ENCODE measurements at regions not wholly inside any gene's neighbourhood (a gene's known extent, or its start where the extent isn't known, plus 50 kb on each side); places are given as distances from the start of the nearest gene placed in this dataset.
A peak's percentile ranks its signal among the peaks of the same experiment; 100 is the strongest.
"Not testable (repeated sequence)": the region's sequence is repeated elsewhere in the genome, so short reads cannot be mapped to it uniquely, and the experiment has no call there.

- H3K23ac ChIP-seq (ENCODE audit: low read length); H3K4me3 ChIP-seq (ENCODE audit: low read depth, low read length); H3K4me1 ChIP-seq (ENCODE audit: control insufficient read depth in 1 of 2, insufficient read depth in 2 of 2, low read length in 2 of 2); H3K9me3 ChIP-seq (ENCODE audit: insufficient read depth, low read depth, low read length); H3K79me1 ChIP-seq (ENCODE audit: low read length); H4K12ac ChIP-seq (ENCODE audit: low read depth, low read length); H2BK120ac ChIP-seq (ENCODE audit: insufficient read depth, low read length, poor library complexity); H3K79me2 ChIP-seq (ENCODE audit: control insufficient read depth, insufficient read depth, low read length, poor library complexity); H4K8ac ChIP-seq (ENCODE audit: low read depth, low read length); H3K36me3 ChIP-seq (ENCODE audit: control insufficient read depth in 1 of 2, insufficient read depth in 2 of 2, low read length in 2 of 2); H2BK12ac ChIP-seq (ENCODE audit: low read length); H2AFZ ChIP-seq (ENCODE audit: insufficient read depth, low read length, poor library complexity); H3K9ac ChIP-seq (ENCODE audit: low read length); DNase-seq; H3K4ac ChIP-seq (ENCODE audit: low read depth, low read length); H4K91ac ChIP-seq (ENCODE audit: low read depth, low read length); H2BK5ac ChIP-seq (ENCODE audit: low read depth, low read length, poor library complexity); H3K4me2 ChIP-seq (ENCODE audit: low read length); H3K27me3 ChIP-seq (ENCODE audit: insufficient read depth, low read length); H3K27ac ChIP-seq (ENCODE audit: low read depth, low read length); H3K14ac ChIP-seq (ENCODE audit: low read length); H2AK5ac ChIP-seq (ENCODE audit: low read length); H3K18ac ChIP-seq (ENCODE audit: low read length): not testable (repeated sequence)
- no CpG with 5 or more reads among the region's 5 CpGs for WGBS (ENCODE audit: extremely low coverage, insufficient coverage, insufficient read length)
These were observed 55.3 kb downstream of the BBS10 start for GRCh38 chr12:76292891-76293290.

- not testable (repeated sequence) for H4K91ac ChIP-seq (ENCODE audit: low read depth, low read length); H3K4ac ChIP-seq (ENCODE audit: low read depth, low read length); H3K18ac ChIP-seq (ENCODE audit: low read length); H3K4me2 ChIP-seq (ENCODE audit: low read length); H2AK5ac ChIP-seq (ENCODE audit: low read length); H2AFZ ChIP-seq (ENCODE audit: insufficient read depth, low read length, poor library complexity); H3K4me3 ChIP-seq (ENCODE audit: low read depth, low read length); H3K9ac ChIP-seq (ENCODE audit: low read length); H3K27me3 ChIP-seq (ENCODE audit: insufficient read depth, low read length); H4K12ac ChIP-seq (ENCODE audit: low read depth, low read length); H3K27ac ChIP-seq (ENCODE audit: low read depth, low read length); H3K14ac ChIP-seq (ENCODE audit: low read length); H2BK5ac ChIP-seq (ENCODE audit: low read depth, low read length, poor library complexity); H2BK120ac ChIP-seq (ENCODE audit: insufficient read depth, low read length, poor library complexity); H3K23ac ChIP-seq (ENCODE audit: low read length); H4K8ac ChIP-seq (ENCODE audit: low read depth, low read length); H3K36me3 ChIP-seq (ENCODE audit: control insufficient read depth in 1 of 2, insufficient read depth in 2 of 2, low read length in 2 of 2); DNase-seq; H3K9me3 ChIP-seq (ENCODE audit: insufficient read depth, low read depth, low read length); H3K4me1 ChIP-seq (ENCODE audit: control insufficient read depth in 1 of 2, insufficient read depth in 2 of 2, low read length in 2 of 2); H2BK12ac ChIP-seq (ENCODE audit: low read length); H3K79me2 ChIP-seq (ENCODE audit: control insufficient read depth, insufficient read depth, low read length, poor library complexity); H3K79me1 ChIP-seq (ENCODE audit: low read length)
- WGBS (ENCODE audit: extremely low coverage, insufficient coverage, insufficient read length), result no CpG with 5 or more reads among the region's 8 CpGs
These were observed 55.9 kb downstream of the BBS10 start for GRCh38 chr12:76292305-76292704.

GRCh38 chr12:76290963-76291859 lies 57.0 kb downstream of the BBS10 start:
- WGBS (ENCODE audit: extremely low coverage, insufficient coverage, insufficient read length), result no CpG with 5 or more reads among the region's 3 CpGs
- DNase-seq, result peak; percentile 7 to 35
- Histone ChIP-seq H3K18ac (ENCODE audit: low read length) (no peak overlapping the region), H4K8ac (ENCODE audit: low read depth, low read length) (no peak overlapping the region), H3K4ac (ENCODE audit: low read depth, low read length) (no peak overlapping the region), H3K9ac (ENCODE audit: low read length) (no peak overlapping the region), H4K91ac (ENCODE audit: low read depth, low read length) (no peak overlapping the region), H3K14ac (ENCODE audit: low read length) (no peak overlapping the region), H3K23ac (ENCODE audit: low read length) (no peak overlapping the region), H3K27ac (ENCODE audit: low read depth, low read length) (no peak overlapping the region), H3K4me1 (ENCODE audit: control insufficient read depth in 1 of 2, insufficient read depth in 2 of 2, low read length in 2 of 2) (no peaks in the 10 kb centered on the region), H2BK120ac (ENCODE audit: insufficient read depth, low read length, poor library complexity) (no peak overlapping the region), H2AK5ac (ENCODE audit: low read length) (no peak overlapping the region), H2BK12ac (ENCODE audit: low read length) (no peak overlapping the region), H3K9me3 (ENCODE audit: insufficient read depth, low read depth, low read length) (peaks cover 3% of the 10 kb centered on the region), H3K4me2 (ENCODE audit: low read length) (no peak overlapping the region), H3K36me3 (ENCODE audit: control insufficient read depth in 1 of 2, insufficient read depth in 2 of 2, low read length in 2 of 2) (no peaks in the 10 kb centered on the region), H3K79me1 (ENCODE audit: low read length) (no peaks in the 10 kb centered on the region), H3K27me3 (ENCODE audit: insufficient read depth, low read length) (no peaks in the 10 kb centered on the region), H2BK5ac (ENCODE audit: low read depth, low read length, poor library complexity) (no peak overlapping the region), H2AFZ (ENCODE audit: insufficient read depth, low read length, poor library complexity) (no peak overlapping the region), H3K79me2 (ENCODE audit: control insufficient read depth, insufficient read depth, low read length, poor library complexity) (no peaks in the 10 kb centered on the region), H3K4me3 (ENCODE audit: low read depth, low read length) (no peak overlapping the region), H4K12ac (ENCODE audit: low read depth, low read length) (no peak overlapping the region)

- Histone ChIP-seq H3K18ac (ENCODE audit: low read length) (no peak overlapping the region), H3K23ac (ENCODE audit: low read length) (no peak overlapping the region), H3K4me3 (ENCODE audit: low read depth, low read length) (no peak overlapping the region), H3K79me2 (ENCODE audit: control insufficient read depth, insufficient read depth, low read length, poor library complexity) (no peaks in the 10 kb centered on the region), H3K9me3 (ENCODE audit: insufficient read depth, low read depth, low read length) (peaks cover 3% of the 10 kb centered on the region), H3K14ac (ENCODE audit: low read length) (no peak overlapping the region), H3K4me2 (ENCODE audit: low read length) (no peak overlapping the region), H2AK5ac (ENCODE audit: low read length) (no peak overlapping the region), H2BK5ac (ENCODE audit: low read depth, low read length, poor library complexity) (no peak overlapping the region), H2AFZ (ENCODE audit: insufficient read depth, low read length, poor library complexity) (no peak overlapping the region), H3K4ac (ENCODE audit: low read depth, low read length) (no peak overlapping the region), H3K4me1 (ENCODE audit: control insufficient read depth in 1 of 2, insufficient read depth in 2 of 2, low read length in 2 of 2) (peaks cover 2 to 3% of the 10 kb centered on the region in 2 experiments), H4K12ac (ENCODE audit: low read depth, low read length) (no peak overlapping the region), H3K9ac (ENCODE audit: low read length) (no peak overlapping the region), H3K36me3 (ENCODE audit: control insufficient read depth in 1 of 2, insufficient read depth in 2 of 2, low read length in 2 of 2) (no peaks in the 10 kb centered on the region), H4K8ac (ENCODE audit: low read depth, low read length) (no peak overlapping the region), H4K91ac (ENCODE audit: low read depth, low read length) (no peak overlapping the region), H3K79me1 (ENCODE audit: low read length) (no peaks in the 10 kb centered on the region), H2BK120ac (ENCODE audit: insufficient read depth, low read length, poor library complexity) (no peak overlapping the region), H3K27ac (ENCODE audit: low read depth, low read length) (no peak overlapping the region), H2BK12ac (ENCODE audit: low read length) (no peak overlapping the region), H3K27me3 (ENCODE audit: insufficient read depth, low read length) (no peaks in the 10 kb centered on the region)
- DNase-seq, result no peak
These were observed 60.0 kb downstream of the BBS10 start for GRCh38 chr12:76288218-76288617.

Measured in trophoblast cell (in vitro differentiated cells and primary cell).